ENCODE measurements at regions not wholly inside any gene's neighbourhood (a gene's known extent, or its start where the extent isn't known, plus 50 kb on each side); places are given as distances from the start of the nearest gene placed in this dataset.

- H3K27ac ChIP-seq (ENCODE audit: low read depth in 1 of 2, low read length in 2 of 2), result no peak overlapping the region
- Mint-ChIP-seq H3K27me3 (ENCODE audit: low read depth in 3 of 3) (peaks cover 0 to 3% (median 0%) of the 10 kb centered on the region in 3 donors), H3K4me3 (no peak overlapping the region), H3K9me3 (peaks cover 0 to 13% (median 7%) of the 10 kb centered on the region in 7 donors), H3K27ac (no peak overlapping the region), H3K4me1 (no peaks in the 10 kb centered on the region), H3K36me3 (no peaks in the 10 kb centered on the region)
- H2AFZ ChIP-seq (ENCODE audit: insufficient read depth, low read depth, low read length, poor library complexity, severe bottlenecking), result no peak overlapping the region
- H3K36me3 ChIP-seq (replicated peaks in 1 of 2; ENCODE audit: control insufficient read depth in 1 of 2, insufficient read depth in 2 of 2, low read length in 2 of 2), result no peaks in the 10 kb centered on the region
- intact Hi-C loops (cut with micrococcal nuclease), result no loop called here
- no peak overlapping the region for H3K4me3 ChIP-seq (replicated peaks in 1 of 3; ENCODE audit: low read depth in 2 of 3, low read length in 3 of 3)
- no peaks in the 10 kb centered on the region for H3K27me3 ChIP-seq (ENCODE audit: control insufficient read depth in 2 of 2, insufficient read depth in 2 of 2, low read length in 2 of 2)
- H3K9ac ChIP-seq (ENCODE audit: insufficient read depth, low read length, poor library complexity, severe bottlenecking), result no peak overlapping the region
- peaks cover 0 to 5% of the 10 kb centered on the region in 2 donors for H3K9me3 ChIP-seq (replicated peaks in 1 of 2; ENCODE audit: control insufficient read depth in 1 of 2, insufficient read depth in 1 of 2, low read length in 2 of 2)
- H4K20me1 ChIP-seq (ENCODE audit: insufficient read depth, low read length), result no peaks in the 10 kb centered on the region
- no peak overlapping the region for H3K4me2 ChIP-seq (replicated peaks; ENCODE audit: extremely low read depth, low read length, poor library complexity, severe bottlenecking)
- no peak for TF ChIP-seq CTCF (IDR thresholded peaks at IDR 0.05)
- H3K79me2 ChIP-seq (ENCODE audit: insufficient read depth, low read length), result no peaks in the 10 kb centered on the region
- 100% methylated on average over 1 of the region's 3 CpGs for WGBS (ENCODE audit: insufficient coverage)
- no peaks in the 10 kb centered on the region for H3K4me1 ChIP-seq (ENCODE audit: control insufficient read depth in 1 of 2, insufficient read depth in 2 of 2, low read length in 2 of 2)
- DNase-seq, result no peak
Measured at GRCh38 chr1:56129837-56130236, 449.5 kb downstream of the PLPP3 start.

DNA sequence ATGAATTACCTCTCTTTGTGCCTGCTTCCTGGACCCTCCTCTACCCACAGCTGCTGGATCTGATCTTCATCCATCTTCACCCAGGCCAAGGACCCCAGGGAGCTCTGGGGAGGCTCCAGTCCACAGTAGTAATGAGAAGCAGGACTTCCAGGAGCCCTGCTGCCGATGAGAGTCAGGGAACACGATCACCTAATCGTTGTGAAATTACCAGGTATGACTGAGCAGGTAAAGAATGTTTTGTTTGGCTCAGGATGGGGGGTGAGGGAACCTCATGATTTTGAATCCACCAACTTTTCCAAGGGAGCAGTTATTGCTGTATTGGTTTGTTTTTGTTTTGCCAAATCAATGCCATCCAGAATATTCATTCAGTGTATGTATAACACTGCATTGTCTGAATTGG lies 454.0 kb downstream of the PLPP3 start:
- intact Hi-C loops (cut with micrococcal nuclease), result no loop called here
- 97% methylated on average over 3 of the region's 3 CpGs for WGBS (ENCODE audit: insufficient coverage)

More for the DNA sequence above, 454.0 kb downstream of the PLPP3 start:
- Mint-ChIP-seq H3K4me3 (no peak overlapping the region), H3K4me1 (no peaks in the 10 kb centered on the region), H3K36me3 (no peaks in the 10 kb centered on the region), H3K27ac (no peak overlapping the region), H3K27me3 (ENCODE audit: low read depth in 3 of 3) (peaks cover 0 to 8% (median 0%) of the 10 kb centered on the region in 3 donors), H3K9me3 (peaks cover 0 to 17% (median 10%) of the 10 kb centered on the region in 7 donors)
- H3K79me2 ChIP-seq (ENCODE audit: insufficient read depth, low read length), result no peaks in the 10 kb centered on the region
- H4K20me1 ChIP-seq (ENCODE audit: insufficient read depth, low read length), result no peaks in the 10 kb centered on the region
- H3K9me3 ChIP-seq (replicated peaks in 1 of 2; ENCODE audit: control insufficient read depth in 1 of 2, insufficient read depth in 1 of 2, low read length in 2 of 2), result peaks cover 0 to 5% of the 10 kb centered on the region in 2 donors
- H3K4me1 ChIP-seq (ENCODE audit: control insufficient read depth in 1 of 2, insufficient read depth in 2 of 2, low read length in 2 of 2), result no peaks in the 10 kb centered on the region
- H3K9ac ChIP-seq (ENCODE audit: insufficient read depth, low read length, poor library complexity, severe bottlenecking), result no peak overlapping the region
- no peaks in the 10 kb centered on the region for H3K36me3 ChIP-seq (replicated peaks in 1 of 2; ENCODE audit: control insufficient read depth in 1 of 2, insufficient read depth in 2 of 2, low read length in 2 of 2)
- H3K4me2 ChIP-seq (replicated peaks; ENCODE audit: extremely low read depth, low read length, poor library complexity, severe bottlenecking), result no peak overlapping the region
- no peaks in the 10 kb centered on the region for H3K27me3 ChIP-seq (ENCODE audit: control insufficient read depth in 2 of 2, insufficient read depth in 2 of 2, low read length in 2 of 2)
- H2AFZ ChIP-seq (ENCODE audit: insufficient read depth, low read depth, low read length, poor library complexity, severe bottlenecking), result no peak overlapping the region
- no peak for DNase-seq
- H3K4me3 ChIP-seq (replicated peaks in 1 of 3; ENCODE audit: low read depth in 2 of 3, low read length in 3 of 3), result no peak overlapping the region
- no peak overlapping the region for H3K27ac ChIP-seq (ENCODE audit: low read depth in 1 of 2, low read length in 2 of 2)
- TF ChIP-seq CTCF (IDR thresholded peaks at IDR 0.05), result no peak

Data from CD14-positive monocyte (primary cell).